ENCODE measurements at regions not wholly inside any gene's neighbourhood (a gene's known extent, or its start where the extent isn't known, plus 50 kb on each side); places are given as distances from the start of the nearest gene placed in this dataset.
"Not testable (repeated sequence)": the region's sequence is repeated elsewhere in the genome, so short reads cannot be mapped to it uniquely, and the experiment has no call there.

DNA sequence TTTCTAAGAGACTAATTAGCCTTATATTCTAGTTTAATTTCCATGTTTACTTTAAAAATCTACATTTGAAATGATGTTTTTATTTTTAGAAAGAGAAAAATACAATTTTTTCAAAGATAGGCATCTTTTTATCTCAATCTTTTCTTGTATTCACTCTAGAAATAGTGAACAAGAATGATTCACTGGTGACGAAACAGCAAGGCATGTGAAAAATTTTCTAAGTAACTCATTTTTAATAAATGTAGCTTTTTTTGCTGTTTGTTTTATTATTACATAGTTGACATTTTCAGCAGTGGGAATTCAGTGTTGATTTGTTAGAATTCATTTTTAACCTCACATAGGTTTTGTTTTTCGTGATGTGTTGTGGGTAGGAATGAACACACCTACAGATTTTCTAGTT is 1226.4 kb downstream of the NSUN3 start:
- peak; percentile 86 for DNase-seq

DNA sequence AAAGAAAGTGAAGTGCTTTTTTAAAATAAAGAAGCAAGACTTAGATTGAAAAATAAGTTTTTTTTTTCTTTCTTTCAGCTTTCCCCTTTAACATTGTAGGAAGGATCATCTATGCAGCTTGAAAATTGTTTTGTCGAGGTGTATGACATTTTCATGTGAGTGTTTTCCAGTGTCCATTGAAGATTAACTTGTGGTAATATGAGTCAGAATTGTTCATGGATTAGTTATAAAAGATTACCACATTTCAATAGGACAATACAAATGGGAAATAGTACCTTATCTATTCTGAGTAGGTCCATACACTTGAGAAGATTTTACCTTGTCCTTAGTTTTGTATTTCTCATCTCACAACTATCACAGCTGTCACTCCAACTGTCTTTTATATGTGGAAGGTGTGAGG is 1234.7 kb downstream of the NSUN3 start:
- DNase-seq, result no peak

DNA sequence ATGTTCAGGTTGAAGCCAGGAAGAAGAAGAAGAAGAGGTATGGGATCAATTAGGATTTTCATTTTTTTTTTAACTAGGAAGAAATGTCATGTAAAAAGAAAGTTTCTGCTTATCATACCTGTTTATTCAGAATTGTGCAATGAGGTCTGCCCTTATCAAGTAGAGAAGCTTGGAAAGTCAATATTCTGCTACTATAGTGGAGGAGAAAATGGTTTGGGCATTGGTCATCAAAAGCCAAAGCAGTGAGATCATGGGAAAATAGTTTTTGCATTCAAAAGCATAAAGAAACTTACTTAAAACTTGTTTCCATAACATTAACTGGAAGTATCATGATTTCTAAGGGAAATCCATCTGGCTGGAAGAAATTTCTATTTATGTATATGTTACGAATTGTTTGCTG is 1239.2 kb downstream of the NSUN3 start:
- DNase-seq, result peak; percentile 90

DNA sequence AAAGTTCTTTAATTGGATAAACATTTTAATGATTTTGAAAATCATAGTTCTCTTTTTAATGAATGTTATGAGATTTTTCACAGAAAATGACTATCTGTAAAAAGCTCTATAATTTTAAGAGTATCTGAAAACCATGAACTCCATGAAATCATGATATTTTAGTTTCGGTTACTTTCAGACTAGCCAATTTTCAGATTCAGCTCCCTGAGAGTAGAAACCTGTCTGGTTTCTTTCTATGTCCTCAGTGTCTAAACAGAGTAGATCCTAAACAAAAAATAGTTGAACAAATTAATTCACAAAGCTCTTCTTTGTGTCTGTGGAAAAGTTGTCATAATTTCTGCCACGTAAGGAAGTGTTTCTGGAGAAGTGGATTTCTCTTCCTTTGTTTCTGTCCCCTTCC is 1247.7 kb downstream of the NSUN3 start:
- DNase-seq, result no peak

DNA sequence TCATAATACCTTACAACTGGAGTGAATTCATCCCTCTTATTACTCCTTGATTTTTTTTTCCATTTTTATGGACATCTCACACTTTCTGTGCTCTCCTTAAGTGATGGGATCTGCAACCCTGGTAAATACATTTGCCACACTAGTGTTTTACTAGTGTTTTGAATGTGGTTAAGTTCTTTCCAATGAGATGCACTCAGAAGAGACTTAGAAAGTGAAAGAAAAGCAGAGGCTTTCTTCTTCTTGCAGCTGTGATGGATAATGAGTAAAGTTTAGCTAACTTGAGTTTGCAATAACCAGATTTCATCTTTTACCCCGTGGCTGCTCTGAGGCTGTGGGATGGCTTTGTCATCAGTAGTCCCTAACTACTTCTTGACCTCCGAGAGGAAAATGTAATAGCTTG is 1248.4 kb downstream of the NSUN3 start:
- no peak for DNase-seq

DNA sequence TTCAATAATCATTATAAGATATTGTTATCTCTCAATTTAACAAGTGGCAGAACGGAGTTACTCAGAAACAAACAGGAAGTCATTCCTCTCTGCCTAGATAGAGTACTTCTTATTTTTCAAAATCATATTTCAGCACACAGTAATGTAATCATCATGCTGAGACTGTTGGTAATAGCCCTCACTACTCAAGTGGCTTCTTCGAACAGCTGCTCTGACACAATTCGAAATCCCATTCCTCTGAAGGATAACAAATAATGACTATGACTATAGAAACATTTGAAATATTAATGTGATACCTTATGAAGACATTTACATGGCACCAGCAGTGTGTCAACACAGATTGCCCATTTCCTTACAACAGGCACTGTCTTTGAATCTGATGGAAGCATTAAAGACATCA is 1249.8 kb downstream of the NSUN3 start:
- no peak for DNase-seq

DNA sequence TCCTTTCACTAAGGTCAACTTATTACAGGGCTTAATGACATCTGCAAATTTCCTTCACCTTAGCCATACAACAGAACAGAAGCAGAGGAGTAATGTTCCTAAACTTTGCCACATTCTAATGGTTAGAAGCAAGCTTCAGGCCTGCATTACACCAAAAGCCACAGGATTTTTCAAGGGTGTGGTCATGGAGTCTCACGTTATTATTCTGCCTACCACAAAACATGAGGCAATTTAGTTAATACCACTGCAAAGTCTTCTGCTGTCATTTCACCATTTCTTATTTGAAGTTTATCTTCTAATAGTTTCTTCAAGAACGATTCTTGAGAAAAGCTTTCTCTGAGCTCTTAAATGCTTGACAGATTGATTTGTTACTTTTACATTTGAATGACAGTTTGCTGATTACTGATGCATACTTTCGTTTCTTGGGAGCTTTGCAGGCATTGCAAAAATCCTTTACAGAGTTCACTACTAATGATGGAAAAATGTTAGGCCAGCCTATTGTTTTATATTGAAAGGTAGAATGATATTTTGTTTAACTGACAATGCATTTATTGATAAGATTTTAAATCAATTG is 1257.1 kb downstream of the NSUN3 start:
- peak; percentile 68 for DNase-seq

DNA sequence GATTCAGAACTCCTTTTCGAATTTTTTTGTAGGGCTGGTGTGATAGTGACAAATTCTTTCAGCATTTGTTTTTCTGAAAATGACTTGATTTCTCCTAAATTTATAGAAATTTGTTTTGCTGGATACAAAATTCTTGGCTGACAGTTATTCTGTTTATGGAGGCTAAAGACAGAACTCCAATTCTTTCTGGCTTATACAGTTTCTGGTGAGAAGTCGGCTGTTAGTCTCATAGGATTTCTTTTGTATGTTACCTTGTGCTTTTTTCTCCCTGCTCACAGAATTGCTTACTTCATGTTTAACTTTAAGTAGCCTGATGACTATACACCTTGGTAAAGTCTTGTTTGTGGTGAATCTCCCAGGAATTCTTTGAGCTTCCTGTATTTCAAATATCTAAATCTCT is 1264.6 kb downstream of the NSUN3 start:
- DNase-seq, result no peak

DNA sequence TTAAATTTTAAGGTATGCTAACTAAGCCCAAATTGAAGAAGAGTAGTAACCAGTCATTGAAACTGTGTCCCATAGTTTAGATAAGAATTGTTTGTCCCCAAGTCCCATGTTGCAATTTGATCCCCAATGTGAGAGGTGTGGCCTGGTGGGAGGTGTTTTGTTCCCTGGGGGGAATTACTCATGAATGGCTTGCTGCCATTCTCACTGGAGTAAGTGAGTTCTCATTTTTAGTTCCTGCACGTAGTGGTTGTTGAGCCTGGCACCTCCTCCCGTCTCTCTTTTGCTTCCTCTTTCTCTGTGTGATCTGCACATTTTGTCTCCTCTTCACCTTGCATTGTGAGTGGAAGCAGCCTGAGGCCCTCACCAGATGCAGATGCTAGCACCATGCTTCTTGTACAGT is 1271.0 kb downstream of the NSUN3 start:
- DNase-seq, result peak; percentile 36

DNA sequence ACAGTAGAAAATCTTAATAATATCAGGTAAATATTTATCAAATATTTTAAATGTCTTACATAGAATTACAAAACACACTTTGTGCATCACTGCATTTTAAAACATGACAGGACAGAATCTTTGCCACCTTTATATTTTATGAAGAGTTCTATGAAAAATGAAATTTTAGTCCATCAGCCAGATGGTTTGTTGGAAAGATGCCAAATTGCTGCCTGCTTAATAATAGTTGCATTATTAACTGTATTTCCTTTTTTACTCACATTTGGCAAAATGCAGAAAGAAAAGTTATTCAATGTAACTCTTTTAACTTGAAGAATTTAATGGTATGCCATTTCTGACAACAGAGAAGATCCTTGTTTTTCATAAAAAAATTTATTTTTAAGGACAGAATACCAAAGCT is 1271.6 kb downstream of the NSUN3 start:
- DNase-seq, result no peak

DNA sequence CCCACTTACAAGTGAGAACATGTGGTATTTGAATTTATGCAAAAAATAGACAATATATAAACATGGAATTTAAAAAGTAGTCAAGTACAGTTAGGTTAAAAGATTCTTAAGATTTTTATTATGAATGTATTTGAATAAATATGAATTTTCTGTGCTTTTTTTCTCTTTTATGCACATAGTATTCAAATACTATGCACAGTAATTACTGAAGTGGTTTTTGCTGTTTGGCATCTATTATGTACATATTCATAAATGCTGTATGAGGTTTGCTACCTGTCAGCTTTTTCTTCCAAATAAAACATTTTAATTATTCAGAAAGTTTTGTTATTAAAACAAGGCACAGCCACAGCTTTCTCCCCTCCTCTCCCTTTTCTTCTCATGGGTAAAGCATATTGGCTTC is 1272.7 kb downstream of the NSUN3 start:
- no peak for DNase-seq

DNA sequence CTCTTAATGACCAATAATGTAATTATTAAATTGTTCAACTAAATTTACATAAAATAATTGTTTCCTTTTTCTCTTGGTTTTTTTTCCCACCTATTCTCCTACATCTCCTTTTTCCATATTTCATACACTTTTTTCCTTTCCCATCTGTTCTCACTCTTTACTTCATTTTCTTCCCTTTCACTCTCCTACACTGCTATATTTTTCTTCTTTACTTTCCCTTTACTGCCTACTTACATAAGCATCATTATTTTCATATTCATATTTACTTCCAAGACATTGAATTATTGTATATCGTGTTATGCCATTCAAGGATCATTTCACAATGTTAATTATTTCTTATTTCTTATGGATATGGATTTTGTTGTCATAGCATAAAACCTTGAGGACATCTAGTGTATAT is 1275.6 kb downstream of the NSUN3 start:
- no peak for DNase-seq

DNA sequence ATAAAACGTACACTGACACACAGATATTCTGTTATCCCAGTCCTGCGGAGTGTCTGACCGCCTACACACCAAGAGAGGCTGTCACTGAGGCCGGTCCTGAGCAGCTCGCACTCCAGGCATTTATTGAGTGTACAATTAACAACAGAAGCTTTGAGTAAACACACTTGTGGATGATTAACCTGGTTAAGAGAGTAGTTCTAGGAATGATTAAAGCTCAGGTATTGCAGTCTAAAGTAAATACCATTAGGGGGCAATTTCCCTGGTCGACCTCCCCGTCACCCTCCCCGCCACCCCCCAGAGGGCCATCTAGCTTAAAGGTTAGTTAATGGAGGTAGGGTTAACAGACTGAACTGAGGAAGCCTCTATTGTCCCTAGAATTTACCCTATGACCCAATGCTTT is 1278.5 kb downstream of the NSUN3 start:
- DNase-seq, result no peak

DNA sequence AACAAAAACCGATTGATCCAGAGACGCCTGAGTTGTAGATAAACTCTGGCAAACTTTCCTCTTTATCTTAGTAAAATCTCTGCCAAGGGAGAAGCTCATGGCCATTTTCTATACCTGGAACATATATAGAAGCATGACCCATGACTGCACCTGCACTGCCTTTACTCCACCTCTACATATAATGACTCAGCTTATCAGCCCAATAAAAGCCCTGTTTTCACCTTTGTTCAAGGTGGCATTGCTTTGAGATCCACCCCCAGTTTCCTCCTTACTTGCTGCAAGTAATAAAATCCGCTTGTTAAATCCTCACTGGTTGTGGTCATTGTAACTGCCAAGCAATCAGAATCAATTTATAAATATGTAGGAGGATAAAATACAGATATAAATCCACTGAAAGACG is 1280.4 kb downstream of the NSUN3 start:
- no peak for DNase-seq

DNA sequence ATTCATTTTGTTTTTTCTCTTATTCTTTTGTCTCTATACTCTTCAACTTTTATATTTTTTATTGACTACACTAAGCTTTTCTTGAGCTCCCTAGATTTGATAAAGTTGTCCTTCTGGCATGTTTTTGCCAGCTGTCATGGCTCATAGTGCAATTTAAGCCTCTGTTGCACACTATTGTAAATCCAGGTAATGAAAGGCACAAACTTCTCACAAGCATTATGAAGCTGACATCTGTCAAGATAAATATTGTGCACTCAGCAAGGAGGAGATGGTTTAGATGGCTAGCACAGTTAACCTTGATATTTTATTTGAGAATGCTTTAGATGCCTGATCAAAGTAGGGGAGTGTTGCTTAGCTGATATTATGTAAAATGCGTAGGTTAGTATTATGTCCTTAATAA is 1280.9 kb downstream of the NSUN3 start:
- no peak for DNase-seq

DNA sequence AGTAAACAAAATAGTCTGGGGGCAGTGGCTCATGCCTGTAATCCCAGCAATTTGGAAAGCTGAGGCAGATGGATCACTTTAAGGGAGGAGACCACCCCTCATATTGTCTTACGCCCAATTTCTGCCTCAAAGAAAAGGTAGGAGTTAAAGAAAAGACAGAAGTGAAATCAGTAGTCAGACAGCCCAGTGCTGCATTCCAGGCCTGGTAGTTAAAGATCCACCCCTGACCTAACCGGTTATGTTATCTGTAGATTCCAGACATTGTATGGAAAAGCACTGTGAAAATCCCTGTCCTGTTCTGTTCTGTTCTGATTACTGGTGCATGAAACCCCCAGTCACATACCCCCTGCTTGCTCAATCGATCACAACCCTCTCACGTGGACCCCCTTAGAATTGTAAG is 1285.1 kb downstream of the NSUN3 start:
- DNase-seq, result not testable (repeated sequence)

DNA sequence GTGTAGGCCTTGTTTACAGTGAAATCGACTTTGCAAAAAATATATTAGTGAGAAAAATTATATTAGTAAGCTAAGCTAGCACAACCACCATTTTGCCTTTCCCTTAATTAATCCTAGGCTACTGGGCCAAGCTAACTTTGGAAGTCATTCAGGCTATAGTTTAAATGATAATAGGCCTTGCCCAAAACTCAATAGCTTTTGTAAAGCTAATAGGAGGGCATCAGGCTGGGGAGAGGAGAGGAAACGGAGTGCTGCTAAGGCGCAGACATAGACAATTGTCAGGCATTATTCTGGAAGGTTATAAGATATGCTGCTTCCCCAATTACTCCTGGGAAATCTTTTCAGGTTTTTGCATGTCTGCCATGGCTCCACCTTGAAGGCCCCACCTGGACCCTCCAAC is 1286.0 kb downstream of the NSUN3 start:
- DNase-seq, result no peak

DNA sequence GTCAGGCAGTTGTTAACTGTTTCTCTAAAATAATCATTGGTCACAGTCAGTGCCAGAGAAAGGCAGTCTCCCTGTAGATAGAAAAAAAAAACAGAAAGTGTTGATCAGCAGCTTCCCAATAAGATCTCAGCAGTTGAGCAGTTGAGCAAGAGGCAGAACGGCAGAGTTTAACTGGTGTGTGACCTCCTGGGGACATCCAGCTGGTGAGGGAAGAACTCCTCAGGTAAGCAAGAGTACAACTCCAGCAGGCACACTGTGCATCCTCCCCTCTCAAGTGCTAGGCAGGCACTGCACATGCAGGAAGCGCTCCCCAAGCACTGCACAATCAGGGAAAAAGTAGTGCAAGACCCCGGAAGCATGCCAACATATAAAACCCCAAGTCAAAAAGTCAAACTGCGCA is 1287.2 kb downstream of the NSUN3 start:
- no peak for DNase-seq

DNA sequence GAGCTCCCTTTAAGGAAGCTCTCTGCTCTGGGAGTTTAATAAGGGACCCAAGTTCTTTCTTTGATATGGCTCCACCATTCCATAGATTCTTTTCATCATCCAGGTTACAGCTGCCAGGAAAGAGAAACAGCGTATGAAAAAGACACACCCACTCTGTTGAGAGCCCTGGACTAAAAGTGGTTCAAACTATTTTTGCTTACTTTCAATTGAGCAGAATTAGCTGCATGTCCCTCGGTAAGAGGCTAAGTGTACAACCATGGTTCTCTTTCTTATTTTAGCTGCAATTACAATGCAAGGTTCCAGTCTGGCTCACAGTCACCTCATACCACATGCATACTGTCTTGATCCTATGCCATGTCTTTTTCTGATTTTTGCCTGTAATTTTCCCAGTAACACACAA is 1288.3 kb downstream of the NSUN3 start:
- DNase-seq, result no peak

DNA sequence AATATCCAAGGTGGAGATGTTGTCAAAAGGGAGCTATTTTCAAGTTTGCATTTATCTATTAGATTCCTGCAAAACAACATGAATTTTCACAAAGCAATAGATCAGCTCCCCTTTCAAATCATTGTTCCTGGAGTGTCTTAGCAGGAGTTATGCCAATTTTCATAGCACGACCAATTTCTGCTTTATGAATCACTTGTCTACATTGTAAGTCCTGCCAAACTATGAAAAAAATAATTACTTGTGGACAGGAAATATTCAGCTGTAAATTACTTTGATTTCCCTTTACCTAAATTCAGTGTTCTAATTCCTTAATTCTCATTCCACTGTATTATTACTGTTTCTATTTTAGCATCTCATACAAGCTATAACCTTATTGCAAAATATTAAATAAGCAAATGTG is 1289.6 kb downstream of the NSUN3 start:
- no peak for DNase-seq

DNA sequence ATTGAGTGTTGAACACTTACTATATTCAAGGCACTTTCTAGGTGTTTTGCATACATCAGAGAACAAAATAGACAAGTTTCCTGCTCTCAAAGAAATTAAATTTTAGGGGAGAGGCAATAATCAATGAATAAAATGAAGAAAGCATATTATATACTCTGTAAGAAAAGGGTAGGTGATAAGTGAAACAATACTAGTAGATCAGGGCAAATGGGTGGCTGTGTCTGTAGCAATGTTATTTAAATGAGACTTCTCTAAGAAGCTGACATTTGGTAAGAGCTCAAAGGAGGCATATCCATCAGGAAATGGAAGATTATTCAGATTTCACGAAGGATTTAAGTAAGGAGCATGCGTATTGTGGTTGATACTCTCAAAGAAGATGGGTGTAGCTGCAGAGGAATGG is 1291.6 kb downstream of the NSUN3 start:
- DNase-seq, result no peak

DNA sequence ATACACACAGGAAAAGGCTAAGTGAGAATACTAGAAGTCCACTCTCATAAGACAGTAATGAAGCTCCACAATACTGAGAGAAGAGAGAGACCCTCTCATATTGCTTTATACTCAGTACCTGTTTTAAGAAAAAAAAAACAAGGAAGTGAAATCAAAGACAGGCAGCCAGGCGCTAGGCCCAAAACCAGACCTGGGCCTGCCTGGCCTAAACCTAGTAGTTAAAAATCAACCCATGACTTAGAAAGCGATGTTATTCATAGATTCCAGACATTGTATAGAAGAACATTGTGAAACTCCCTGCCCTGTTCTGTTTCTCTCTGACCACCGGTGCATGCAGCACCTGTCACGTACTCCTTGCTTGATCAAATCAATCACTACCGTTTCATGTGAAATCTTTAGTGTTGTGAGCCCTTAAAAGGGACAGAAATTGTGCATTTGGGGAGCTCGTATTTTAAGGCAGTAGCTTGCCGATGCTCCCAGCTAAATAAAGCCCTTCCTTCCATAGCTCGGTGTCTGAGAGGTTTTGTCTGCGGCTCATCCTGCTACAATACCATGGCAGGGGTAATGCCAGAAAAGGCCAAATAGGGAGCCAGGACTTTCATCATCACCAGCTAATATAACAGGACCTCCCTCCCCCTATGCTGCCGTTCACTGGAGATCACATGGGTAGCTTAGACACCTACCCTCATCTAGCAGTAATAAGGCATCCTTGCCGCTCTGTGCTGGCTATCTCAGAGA is 1294.1 kb downstream of the NSUN3 start:
- DNase-seq, result no peak

DNA sequence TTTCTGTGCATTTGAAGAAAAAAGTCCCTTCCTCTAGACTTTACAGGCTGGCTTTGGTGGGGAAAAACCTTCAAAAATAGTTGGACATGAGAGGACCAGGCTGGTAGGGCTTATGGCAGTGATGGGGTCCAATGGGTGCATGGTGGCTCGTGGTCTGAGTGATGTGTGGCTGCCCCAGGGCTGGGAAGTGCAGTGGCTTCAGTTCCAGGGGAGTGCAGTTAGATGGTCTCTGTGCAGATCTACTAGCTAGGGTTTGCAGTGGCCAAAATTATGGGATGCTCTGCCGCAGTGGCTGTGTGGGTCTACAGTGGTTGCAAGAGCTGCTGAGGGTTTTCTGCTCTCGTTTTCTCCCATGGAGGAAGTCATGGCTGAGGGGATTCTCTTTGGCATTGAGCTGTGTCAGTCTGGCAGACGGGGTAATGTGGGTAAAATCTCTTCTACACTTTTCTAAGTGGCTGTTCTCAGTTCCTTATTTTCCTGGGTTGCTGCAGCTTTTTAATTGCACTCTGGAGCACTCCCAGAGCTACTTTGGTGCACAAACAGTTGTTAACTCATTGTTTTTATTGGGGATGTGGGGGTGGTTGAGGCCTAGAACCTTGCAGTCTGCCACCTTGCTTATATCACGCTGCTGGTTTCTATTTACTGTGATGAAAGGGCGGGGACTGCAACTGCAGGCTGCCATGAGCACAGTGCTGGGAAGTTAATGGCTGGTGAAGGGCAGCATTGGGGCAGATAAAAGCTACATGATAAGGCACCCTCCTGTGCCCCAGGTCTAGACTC is 1324.6 kb downstream of the NSUN3 start:
- DNase-seq, result no peak

DNA sequence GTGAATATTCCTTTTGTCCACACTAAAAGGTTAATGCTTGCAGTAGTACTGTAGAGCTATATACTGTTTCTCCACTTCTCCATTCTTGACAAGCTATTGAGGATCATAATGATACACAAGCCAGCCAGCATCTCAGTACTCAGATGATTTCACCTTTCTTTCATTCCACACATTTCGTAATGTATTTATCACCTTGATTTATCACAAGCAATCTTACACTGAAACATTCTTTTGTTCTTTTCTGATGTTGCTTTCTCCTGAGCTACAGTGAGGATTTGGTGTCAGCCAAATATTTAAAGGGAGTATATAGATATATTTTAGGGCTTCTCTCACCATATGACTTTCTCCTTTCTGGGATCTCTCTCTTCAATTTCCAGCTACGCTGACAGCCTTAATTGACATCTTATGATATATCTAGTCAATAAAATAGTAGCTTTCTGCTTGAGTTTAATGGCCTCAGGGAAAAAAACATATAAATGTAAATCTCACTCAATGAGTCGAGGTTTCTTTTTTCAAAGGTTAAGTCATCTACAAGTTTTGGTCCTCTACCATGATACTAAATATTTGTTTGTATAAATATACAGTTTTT is 1327.0 kb downstream of the NSUN3 start:
- DNase-seq, result no peak

Data from fibroblast of skin of back (primary cell).